NCI-H2196 treated with DMSO at 0.1 percent for 48 hours (cell line): ENCODE measurements at regions not wholly inside any gene's neighbourhood (a gene's known extent, or its start where the extent isn't known, plus 50 kb on each side); places are given as distances from the start of the nearest gene placed in this dataset.

Experiments used
- DNase-seq: peaks from one replicate; lab custom pipeline; 2025; ENCODE audit not compliant: unreplicated experiment; lab: John Stamatoyannopoulos, UW

DNA sequence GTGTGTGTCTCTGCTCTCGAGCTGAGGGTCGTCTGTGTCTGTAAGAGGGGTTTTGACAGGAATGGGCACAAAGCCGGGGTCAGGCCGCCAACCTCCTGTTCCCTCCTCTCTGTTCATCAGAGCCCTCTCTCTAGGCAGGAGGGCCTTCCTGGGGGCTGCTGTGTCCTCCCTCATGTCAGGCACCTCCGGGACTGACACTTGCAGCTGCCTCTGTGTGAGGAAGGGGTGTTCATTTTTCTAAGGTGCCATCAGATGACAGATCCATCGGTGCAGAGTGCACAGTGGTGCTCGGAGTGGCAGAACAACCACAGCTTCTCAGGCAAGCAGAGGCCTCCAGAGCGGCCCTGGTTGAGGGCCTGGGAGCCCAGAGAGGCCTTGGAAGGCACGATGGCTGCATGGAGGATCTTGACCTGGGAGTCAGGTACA, 265.4 kb upstream of the B3GAT1 start:
- no peak for DNase-seq

GRCh38 chr11:134676516-134677287, 264.7 kb upstream of the B3GAT1 start:
- DNase-seq = no peak

DNA sequence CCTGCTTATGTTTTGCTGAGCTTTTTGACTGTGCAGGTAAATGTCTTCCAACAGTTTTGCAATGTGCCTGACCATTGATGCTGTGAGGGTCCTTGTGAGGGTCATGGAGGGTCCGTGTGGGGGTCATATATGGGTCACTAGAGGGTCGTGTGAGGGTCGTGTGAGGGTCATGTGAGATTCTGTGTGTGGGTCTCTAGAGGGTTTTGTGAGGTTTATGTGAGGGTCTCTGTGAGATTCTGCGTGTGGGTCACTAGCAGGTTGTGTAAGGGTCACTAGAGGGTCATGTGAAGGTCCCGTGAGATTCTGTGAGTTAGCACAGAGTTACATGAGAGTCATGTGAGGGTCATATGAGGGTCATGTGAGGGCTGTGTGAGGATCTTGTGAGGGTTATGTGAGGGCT, 263.9 kb upstream of the B3GAT1 start:
- DNase-seq = no peak

- DNase-seq = no peak
Measured at GRCh38 chr11:134674974-134675373, 262.9 kb upstream of the B3GAT1 start.

GRCh38 chr11:134670961-134671370, 258.9 kb upstream of the B3GAT1 start:
- DNase-seq = no peak

GRCh38 chr11:134670247-134670782, 258.3 kb upstream of the B3GAT1 start:
- DNase-seq = no peak

- no peak for DNase-seq
Measured at GRCh38 chr11:134669796-134670195, 257.8 kb upstream of the B3GAT1 start.

DNA sequence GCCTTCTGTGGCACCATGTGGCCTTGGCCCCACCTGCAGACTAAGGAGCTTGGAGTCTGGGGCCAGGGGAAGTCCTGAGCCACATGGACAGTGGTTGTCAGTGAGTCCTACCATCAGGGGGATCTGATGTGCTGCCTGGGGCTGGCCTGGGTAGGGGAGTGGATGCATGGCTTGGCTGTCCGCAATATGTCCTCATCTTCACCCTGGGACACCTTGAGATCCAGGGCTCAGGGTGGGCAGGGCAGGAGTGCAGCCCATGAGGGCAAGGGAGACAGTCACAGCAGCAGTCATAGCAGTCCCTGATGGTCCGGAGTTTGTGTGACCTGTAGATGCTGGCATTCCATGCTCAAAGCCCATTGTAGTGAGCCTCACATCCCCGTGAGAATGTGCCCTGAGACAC, 256.8 kb upstream of the B3GAT1 start:
- DNase-seq = no peak

DNA sequence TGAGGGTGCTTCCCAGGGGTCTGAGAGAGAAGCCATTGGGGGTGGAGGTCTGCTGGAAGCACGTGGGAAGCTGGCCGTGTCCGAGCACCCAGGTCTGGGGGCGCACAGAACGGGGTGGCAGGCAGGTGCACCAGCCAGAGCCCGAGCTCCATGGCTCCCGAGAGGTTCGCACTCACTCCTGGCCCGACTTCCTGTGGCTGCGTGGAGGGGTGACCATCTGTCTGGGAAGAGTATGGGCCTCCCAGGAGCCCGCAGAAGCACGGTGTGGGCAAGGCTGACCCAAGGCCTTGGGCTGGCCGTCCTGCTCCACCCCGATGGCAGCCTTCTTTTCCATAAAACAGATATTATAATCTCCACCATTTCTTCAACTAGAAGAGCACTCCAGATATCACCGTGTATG, 256.0 kb upstream of the B3GAT1 start:
- DNase-seq = no peak

- no peak for DNase-seq
Measured at GRCh38 chr11:134667505-134667904, 255.5 kb upstream of the B3GAT1 start.

DNA sequence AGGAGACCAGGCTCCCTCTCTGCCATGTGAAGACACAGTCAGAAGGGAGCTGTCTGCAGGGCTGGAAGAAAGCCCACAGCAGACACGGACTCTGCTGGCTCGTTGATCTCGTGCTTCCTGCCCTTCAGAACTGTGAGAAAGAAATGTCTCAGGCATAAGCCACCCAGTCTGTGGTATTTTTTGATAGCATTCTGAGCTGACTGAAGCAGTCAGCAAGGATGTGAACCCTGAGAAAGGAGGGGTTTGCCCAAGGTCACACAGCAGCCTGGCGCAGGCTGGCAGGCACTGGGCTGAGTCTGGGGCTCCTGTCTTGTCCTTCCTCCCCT, 255.1 kb upstream of the B3GAT1 start:
- no peak for DNase-seq

DNA sequence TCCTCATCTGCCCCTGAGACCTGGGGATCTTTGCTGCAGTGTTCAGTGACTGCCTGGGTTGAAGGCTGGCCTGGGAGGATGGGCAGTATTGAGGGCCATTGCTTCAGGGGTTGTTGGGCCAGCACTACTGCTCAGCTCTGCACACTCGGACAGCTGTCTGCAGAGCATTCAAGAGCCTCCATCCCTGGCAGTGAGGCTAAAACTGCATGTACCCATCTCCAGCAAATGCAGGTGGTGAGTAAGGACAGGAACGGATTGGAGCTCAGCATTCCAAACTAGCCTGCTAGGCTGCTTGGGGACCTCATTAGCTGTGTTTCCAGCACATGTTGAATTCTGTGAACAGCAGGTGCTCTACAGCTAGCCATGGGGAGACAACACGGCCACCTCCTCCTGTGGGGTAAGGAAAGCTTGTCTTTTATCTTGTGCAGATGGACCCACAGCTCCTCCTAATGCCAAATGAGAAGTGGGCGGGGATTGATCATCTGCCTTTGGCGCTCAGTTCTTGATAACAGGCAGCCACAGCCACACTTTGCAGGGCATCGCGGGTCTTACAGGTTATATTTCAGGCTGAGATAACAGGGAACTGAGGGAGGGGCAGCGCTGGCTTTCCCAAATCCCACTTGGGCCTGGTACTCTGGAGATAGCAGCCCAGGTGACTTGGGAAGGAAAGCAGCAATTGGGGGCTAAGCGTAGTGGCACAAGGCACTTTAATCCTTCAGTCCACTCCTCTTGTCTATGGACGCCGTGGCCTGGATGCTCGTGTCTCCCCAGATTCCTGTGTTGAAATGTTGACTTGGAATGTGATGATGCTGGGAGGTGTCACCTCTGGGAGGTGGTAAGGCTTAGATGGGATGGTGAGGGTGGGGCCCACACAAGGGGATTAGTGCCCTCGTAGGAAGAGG, 254.5 kb upstream of the B3GAT1 start:
- no peak for DNase-seq

DNA sequence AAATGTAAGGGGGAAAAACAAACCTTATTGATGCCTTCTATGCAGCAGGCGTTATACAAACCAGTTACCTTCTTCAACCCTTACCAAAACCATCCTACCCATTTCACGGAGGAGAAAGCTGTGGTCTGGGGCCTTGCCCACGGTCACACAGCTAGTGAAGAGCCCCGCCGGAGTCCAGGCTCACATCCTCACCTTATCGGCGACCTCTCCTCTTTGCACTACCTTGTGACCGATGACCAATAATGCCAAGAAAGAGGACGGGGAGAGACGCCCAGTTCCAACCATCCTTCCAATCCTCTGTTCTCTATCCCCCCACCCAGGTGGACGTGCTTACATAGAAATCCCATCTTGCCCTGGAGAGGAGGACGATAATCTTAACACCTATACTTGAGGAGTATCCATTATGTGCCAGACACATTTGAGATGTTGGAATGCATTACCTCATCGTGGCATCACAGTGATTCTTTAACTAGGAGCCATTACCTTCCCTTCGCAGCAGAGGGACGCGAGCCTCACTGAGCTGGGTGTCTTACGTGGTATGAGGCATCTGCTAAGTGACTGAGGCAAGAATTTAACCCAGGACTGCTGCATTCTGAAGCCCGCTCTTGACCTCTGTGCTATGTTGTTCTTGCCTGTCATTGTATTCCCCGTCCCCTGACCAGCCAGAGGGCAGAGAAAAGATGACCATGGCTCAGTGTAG, 253.7 kb upstream of the B3GAT1 start:
- no peak for DNase-seq

DNA sequence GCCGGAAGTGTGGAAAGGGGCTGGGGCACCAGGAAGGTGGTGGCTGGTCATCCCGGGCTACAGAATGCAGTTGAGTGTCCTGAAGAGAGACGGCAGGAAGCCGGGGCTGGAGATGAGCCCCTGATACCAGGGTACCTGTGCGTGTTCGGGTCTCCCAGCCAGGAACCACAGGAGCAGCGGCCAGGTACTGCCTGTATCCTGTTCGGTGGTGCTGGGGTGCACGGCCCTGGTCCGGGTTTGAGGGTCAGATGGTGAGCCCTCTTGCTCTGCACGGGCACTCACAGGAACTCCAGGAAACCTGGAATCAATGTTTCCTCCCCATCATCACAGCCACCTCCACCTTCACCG, 253.1 kb upstream of the B3GAT1 start:
- no peak for DNase-seq

- no peak for DNase-seq
Measured at GRCh38 chr11:134664447-134665187, 252.6 kb upstream of the B3GAT1 start.

DNA sequence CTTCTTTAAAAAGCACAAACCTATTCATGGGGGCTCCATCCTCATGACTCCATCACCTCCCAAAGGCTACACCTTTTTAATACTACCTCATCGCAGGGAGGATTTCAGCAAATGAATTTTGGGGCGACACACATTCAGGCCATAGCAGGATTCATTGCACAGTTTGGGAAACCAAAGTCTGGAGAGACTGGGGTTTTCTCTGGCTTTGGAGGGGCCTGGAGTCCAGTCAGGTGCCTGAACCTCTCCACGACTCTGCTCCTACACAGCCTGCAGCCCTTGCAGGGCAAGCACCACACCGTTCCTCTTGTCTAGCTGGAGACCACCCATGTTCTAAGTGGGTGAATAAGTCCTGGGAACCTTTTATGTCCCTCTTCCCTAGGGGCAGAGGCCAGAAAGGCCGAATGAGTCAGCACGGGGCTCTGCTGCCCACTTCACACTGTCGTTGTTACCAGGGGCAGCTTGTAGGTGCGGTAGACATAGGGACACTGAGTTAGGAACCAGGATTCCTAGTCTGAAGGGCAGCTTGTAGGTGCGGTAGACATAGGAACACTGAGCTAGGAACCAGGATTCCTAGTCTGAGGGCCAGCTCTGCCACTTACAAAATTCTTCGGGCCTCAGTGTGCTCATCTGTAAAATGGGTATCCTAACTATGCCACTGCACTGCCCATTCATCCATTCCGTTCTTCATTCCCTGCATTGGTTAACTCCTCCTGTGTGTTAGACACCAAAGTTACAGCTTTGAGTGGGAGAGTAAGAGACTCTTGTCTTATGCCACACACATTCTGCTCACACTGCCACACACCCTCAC, 251.7 kb upstream of the B3GAT1 start:
- no peak for DNase-seq

DNA sequence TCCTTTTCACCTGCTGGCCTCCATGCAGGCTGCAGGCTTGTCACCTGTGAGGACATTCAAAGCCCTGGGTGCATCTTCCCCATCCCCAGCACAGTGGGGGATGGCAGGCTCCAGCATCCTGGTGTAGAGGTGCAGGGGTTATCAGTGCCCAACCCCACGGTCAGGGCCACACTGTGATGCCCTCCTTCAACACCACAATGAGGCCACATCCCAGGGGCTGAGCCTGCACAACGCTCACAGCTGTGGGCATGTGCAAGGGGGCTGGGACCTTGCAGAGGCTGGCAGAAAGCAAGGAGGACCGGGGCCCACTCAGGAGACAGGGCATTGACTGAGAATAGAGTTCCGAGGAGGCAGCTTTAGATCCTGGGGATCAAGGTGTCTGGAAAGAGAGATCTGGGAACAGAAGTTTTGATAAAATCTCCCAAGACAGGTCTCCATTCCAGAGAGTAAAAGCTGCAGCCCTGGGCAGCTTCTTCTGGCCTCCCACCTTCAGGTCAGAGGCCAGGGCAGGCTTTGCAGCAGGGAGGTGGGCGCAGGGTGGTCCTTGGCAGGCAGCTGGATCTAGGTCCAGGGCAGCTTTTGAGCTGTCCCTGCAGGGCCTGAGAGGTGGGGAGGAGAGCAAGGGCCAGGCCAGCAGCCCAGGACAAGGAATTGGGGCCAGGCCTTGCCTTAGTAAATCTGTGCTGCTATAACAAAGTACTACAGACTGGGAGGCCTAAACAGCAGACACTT, 250.8 kb upstream of the B3GAT1 start:
- no peak for DNase-seq

GRCh38 chr11:134661660-134662059, 249.6 kb upstream of the B3GAT1 start:
- DNase-seq = no peak

DNA sequence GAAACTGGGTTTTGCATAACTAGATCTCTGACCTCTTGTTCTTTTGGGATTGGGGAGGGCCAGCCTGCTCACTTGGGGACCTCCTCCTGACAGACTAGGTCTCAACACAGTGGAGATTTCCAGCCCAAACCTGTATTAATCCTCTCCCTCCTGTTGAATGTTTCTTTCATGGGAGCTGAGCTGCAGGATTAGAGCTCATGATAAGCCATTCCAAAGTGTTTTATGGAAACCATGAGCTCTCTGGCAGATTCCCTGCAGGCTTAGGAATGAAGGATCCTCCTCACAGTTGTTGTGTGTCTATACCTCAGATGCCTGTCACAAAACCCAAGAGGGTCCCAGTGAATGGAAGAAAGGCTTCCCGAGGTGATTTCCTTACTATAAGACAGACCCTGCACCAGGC, 248.4 kb upstream of the B3GAT1 start:
- no peak for DNase-seq
